Gastroesophageal sphincter (tissue), 3 donors: ENCODE measurements at regions not wholly inside any gene's neighbourhood (a gene's known extent, or its start where the extent isn't known, plus 50 kb on each side); places are given as distances from the start of the nearest gene placed in this dataset.

Experiments
- CTCF ChIP-seq, 4 experiments: fragments of 200-600 bp in 2 of 4; fragments of 450-650 bp in 2 of 4; sonication (generic) in 1 of 4; IDR thresholded peaks; one replicate each; pipeline ENCODE4 v1.5.1; 2017 to 2019; ENCODE audit warnings: antibody characterized with exemption in 4 of 4, mild to moderate bottlenecking in 2 of 4, moderate library complexity in 2 of 4
- POLR2AphosphoS5 ChIP-seq: sonication (generic); formaldehyde crosslinking; IDR thresholded peaks from one replicate; pipeline ENCODE4 v1.6.1; 2017; ENCODE audit warnings: antibody characterized with exemption

- TF ChIP-seq CTCF (IDR thresholded peaks at IDR 0.05) (no peak), POLR2AphosphoS5 (no peak)
These were observed 104.4 kb downstream of the ADRA2C start for GRCh38 chr4:3870567-3870962.
